ENCODE measurements at regions not wholly inside any gene's neighbourhood (a gene's known extent, or its start where the extent isn't known, plus 50 kb on each side); places are given as distances from the start of the nearest gene placed in this dataset.

DNA sequence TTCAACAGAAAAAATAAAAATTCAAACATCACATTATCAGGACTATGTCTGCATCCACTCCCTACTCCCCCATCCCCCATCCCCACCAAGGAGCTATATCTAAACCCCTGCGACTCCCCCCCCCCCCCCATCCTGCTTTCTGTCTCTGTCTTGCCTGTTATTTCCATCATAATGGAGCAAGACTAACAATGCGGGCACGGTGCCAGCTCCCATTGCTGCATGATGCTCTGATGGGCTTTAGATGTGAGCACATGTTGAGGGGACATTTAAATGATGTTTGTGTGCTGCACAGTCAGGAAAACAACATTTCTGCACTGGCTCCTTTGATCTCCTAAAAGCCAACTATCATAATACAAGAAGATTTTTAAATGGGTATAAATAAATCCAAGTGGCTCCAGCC is 644.2 kb upstream of the SETBP1 start:
- no peak overlapping the region for H3K9ac ChIP-seq (ENCODE audit: low read depth in 2 of 2, low read length in 2 of 2)

DNA sequence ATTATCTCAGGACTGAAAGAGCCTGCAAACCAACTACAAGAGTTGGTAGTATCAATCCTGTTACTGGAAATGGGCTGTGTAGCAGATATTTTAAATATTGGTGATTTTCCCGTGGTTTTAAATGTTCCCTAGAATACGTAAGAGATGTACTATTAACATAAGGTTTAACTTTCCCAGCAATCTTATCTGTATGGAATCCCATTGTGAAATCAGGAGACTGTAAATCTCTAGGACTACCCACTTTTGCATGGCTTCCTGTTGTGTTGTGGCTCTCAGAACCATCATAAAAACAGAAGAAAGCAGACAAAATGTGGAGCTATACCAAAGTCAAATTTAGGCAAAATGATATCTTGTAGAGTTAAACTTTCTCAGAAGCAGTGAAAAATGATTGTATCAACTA is 641.5 kb upstream of the SETBP1 start:
- H3K27me3 ChIP-seq, result no peaks in the 10 kb centered on the region
- H3K4me1 ChIP-seq, result no peaks in the 10 kb centered on the region
- no peak overlapping the region for H3K9ac ChIP-seq (ENCODE audit: low read depth in 2 of 2, low read length in 2 of 2)
- H3K9me3 ChIP-seq, result no peaks in the 10 kb centered on the region
- intact Hi-C loops (cut with DNase I), result no loop called here
- no peaks in the 10 kb centered on the region for H3K36me3 ChIP-seq
- no peak for DNase-seq
- no peak overlapping the region for H3K27ac ChIP-seq
- TF ChIP-seq, protein P1, sequence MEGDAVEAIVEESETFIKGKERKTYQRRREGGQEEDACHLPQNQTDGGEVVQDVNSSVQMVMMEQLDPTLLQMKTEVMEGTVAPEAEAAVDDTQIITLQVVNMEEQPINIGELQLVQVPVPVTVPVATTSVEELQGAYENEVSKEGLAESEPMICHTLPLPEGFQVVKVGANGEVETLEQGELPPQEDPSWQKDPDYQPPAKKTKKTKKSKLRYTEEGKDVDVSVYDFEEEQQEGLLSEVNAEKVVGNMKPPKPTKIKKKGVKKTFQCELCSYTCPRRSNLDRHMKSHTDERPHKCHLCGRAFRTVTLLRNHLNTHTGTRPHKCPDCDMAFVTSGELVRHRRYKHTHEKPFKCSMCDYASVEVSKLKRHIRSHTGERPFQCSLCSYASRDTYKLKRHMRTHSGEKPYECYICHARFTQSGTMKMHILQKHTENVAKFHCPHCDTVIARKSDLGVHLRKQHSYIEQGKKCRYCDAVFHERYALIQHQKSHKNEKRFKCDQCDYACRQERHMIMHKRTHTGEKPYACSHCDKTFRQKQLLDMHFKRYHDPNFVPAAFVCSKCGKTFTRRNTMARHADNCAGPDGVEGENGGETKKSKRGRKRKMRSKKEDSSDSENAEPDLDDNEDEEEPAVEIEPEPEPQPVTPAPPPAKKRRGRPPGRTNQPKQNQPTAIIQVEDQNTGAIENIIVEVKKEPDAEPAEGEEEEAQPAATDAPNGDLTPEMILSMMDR (IDR thresholded peaks at IDR 0.05), result no peak
- H3K4me3 ChIP-seq, result no peak overlapping the region

More for the DNA sequence above, 644.2 kb upstream of the SETBP1 start:
- no peaks in the 10 kb centered on the region for H3K36me3 ChIP-seq
- no peaks in the 10 kb centered on the region for H3K27me3 ChIP-seq
- H3K27ac ChIP-seq, result no peak overlapping the region
- no peaks in the 10 kb centered on the region for H3K9me3 ChIP-seq
- H3K4me3 ChIP-seq, result no peak overlapping the region
- intact Hi-C loops (cut with DNase I), result no loop called here
- no peaks in the 10 kb centered on the region for H3K4me1 ChIP-seq
- TF ChIP-seq, protein P1 (IDR thresholded peaks at IDR 0.05), result no peak
- DNase-seq, result no peak

DNA sequence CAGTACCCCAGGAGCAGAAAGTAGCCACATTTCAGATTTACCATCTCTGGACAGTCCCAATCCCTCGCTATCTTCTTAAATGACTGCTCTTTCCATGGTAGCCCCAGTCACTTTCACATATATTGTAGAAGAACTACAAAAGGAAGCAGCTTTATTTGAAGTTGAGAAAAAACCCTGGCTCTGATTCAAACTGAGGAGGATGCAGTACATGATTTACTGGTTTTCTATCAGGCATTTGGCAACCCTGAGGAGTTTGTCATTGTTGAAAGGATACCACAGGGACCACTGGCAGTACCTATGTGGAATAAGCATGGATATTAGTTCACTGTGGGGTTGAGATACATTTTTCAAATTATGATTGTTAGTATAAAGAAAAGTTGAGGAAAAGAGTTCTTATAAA is 640.9 kb upstream of the SETBP1 start:
- Histone ChIP-seq H3K9ac (ENCODE audit: low read depth in 2 of 2, low read length in 2 of 2) (no peak overlapping the region), H3K4me3 (no peak overlapping the region), H3K27me3 (no peaks in the 10 kb centered on the region), H3K27ac (no peak overlapping the region), H3K4me1 (no peaks in the 10 kb centered on the region), H3K36me3 (no peaks in the 10 kb centered on the region), H3K9me3 (no peaks in the 10 kb centered on the region)
- no peak for DNase-seq
- TF ChIP-seq, protein P1 (IDR thresholded peaks at IDR 0.05), result no peak
- intact Hi-C loops (cut with DNase I), result no loop called here

DNA sequence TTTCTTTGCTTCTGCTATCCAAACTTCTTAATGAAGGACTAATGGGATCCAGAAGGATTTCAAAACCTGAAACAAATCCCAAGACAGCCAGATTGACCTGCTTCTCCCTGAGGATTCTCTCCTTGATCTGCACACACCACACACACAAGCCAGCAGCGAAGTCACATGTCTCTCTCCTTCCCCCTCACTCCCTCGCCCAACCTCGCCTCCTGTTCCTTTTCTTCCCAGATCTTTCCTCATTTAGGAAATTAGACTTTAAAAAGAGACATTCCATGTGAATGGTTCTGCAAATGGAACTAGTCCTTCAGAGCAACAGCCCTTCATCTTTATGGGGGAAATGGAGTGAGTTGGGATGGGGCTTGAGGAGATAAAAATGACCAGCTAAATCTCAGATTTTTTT is 639.1 kb upstream of the SETBP1 start:
- no peak overlapping the region for H3K9ac ChIP-seq (ENCODE audit: low read depth in 2 of 2, low read length in 2 of 2)
- H3K27me3 ChIP-seq, result no peaks in the 10 kb centered on the region
- H3K9me3 ChIP-seq, result no peaks in the 10 kb centered on the region
- no peak overlapping the region for H3K4me3 ChIP-seq
- TF ChIP-seq, protein P1 (IDR thresholded peaks at IDR 0.05), result no peak
- H3K27ac ChIP-seq, result no peak overlapping the region
- no peaks in the 10 kb centered on the region for H3K4me1 ChIP-seq
- no peak for DNase-seq
- no peaks in the 10 kb centered on the region for H3K36me3 ChIP-seq
- intact Hi-C loops (cut with DNase I), result no loop called here

DNA sequence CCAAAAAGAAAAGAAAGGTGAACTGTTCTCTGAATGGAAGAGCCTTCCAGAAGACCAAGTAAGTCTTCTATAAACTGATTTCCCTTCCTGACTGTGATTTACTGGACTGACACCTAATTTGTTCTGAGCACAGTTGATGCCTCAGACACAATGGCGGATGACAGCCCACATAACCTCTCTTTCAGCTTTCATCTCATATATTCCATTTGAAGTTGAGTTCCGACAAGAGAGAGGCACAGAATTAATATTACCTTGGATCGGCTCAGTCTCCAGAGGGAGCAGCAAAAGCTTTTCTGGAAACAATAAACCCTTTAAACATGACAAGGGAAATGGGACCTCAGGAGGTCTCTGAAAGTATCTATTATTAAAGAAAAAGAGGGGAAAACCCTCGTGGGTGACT is 638.7 kb upstream of the SETBP1 start:
- no peaks in the 10 kb centered on the region for H3K4me1 ChIP-seq
- H3K9me3 ChIP-seq, result no peaks in the 10 kb centered on the region
- H3K36me3 ChIP-seq, result no peaks in the 10 kb centered on the region
- DNase-seq, result no peak
- H3K27ac ChIP-seq, result no peak overlapping the region
- no peak overlapping the region for H3K4me3 ChIP-seq
- intact Hi-C loops (cut with DNase I), result no loop called here
- no peak overlapping the region for H3K9ac ChIP-seq (ENCODE audit: low read depth in 2 of 2, low read length in 2 of 2)
- TF ChIP-seq, protein P1 (IDR thresholded peaks at IDR 0.05), result no peak
- no peaks in the 10 kb centered on the region for H3K27me3 ChIP-seq
